Endothelial cell of umbilical vein (primary cell): ENCODE measurements at regions not wholly inside any gene's neighbourhood (a gene's known extent, or its start where the extent isn't known, plus 50 kb on each side); places are given as distances from the start of the nearest gene placed in this dataset.

Experiments
- CTCF ChIP-seq, 2 donors: IDR thresholded peaks; 1 replicate in 1 of 2; 2 replicates in 1 of 2; pipeline ENCODE4 v1.5.1; 2011; ENCODE audit warnings: low read length in 2 of 2, mild to moderate bottlenecking in 2 of 2, moderate library complexity in 2 of 2, control low read depth in 1 of 2, inconsistent platforms in 1 of 2, low read depth in 1 of 2; ENCODE audit not compliant: insufficient read depth in 1 of 2; ENCODE audit errors: extremely low read depth in 1 of 2
- JUN ChIP-seq: IDR thresholded peaks from 2 replicates; pipeline ENCODE4 v1.6.1; 2011; ENCODE audit warnings: borderline replicate concordance, low read depth; ENCODE audit not compliant: insufficient read length, insufficient read depth
- MYC ChIP-seq: IDR thresholded peaks from one replicate; pipeline ENCODE4 v1.6.1; 2011; ENCODE audit warnings: mild to moderate bottlenecking, low read depth, low read length
- POLR2AphosphoS5 ChIP-seq: IDR thresholded peaks from 2 replicates; pipeline ENCODE4 v1.6.1; 2012; ENCODE audit warnings: low read depth, mild to moderate bottlenecking, control low read depth, low read length, moderate library complexity; ENCODE audit not compliant: insufficient read depth

DNA sequence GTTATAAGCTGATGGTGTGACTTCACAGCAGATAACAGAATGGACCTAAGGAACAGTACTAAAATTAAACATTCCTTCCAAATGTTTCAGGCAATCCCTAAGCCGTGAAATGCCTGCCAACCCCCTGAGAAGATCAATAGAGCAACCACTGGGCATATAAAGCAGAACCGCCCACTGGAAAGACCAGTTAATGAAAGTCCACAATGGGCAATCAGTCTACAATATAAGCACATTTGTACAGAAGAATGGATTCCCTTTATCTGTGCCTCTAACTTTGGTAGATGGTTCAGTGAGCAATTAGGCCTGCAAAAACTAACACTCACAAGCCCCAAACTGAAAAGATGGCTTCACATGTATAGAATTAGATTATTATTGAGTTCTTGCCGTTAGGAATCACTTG lies 286.6 kb downstream of the UBE3D start:
- TF ChIP-seq CTCF (IDR thresholded peaks at IDR 0.05; ENCODE audit: extremely low read depth in 1 of 2, insufficient read depth in 1 of 2, low read depth in 1 of 2, low read length in 2 of 2) (no peak), POLR2AphosphoS5 (no peak), JUN (no peak), MYC (no peak)
